Spinal cord (tissue), 9 donors: ENCODE measurements at regions not wholly inside any gene's neighbourhood (a gene's known extent, or its start where the extent isn't known, plus 50 kb on each side); places are given as distances from the start of the nearest gene placed in this dataset.

Source experiments
- DNase-seq, 6 donors: peaks; one replicate each; pipeline versions ENCODE4 v3.0.0 to v3.0.0-alpha.2; 2013 to 2015; ENCODE audit warnings: low spot score in 6 of 6, low read depth in 4 of 6
- H3K27ac ChIP-seq: one replicate; pipeline ENCODE4 v1.5.1; 2013; ENCODE audit warnings: low read depth, low read length, control low read depth
- H3K27me3 ChIP-seq: one replicate; pipeline ENCODE4 v1.6.1; 2013; ENCODE audit warnings: low read length; ENCODE audit not compliant: control insufficient read depth, insufficient read depth
- H3K36me3 ChIP-seq: one replicate; pipeline ENCODE4 v1.6.1; 2013; ENCODE audit warnings: low read length; ENCODE audit not compliant: control insufficient read depth, insufficient read depth
- H3K4me1 ChIP-seq: one replicate; pipeline ENCODE4 v1.6.1; 2013; ENCODE audit warnings: low read length; ENCODE audit not compliant: control insufficient read depth, insufficient read depth
- H3K4me3 ChIP-seq: one replicate; pipeline ENCODE4 v1.5.1; 2013; ENCODE audit warnings: low read depth, low read length, control low read depth
- H3K9me3 ChIP-seq: one replicate; pipeline ENCODE4 v1.6.1; 2013; ENCODE audit warnings: low read length; ENCODE audit not compliant: control insufficient read depth, insufficient read depth
- WGBS: methylation state at CpG from one replicate; pipeline ENCODE4 v1.1.5; 2013; ENCODE audit warnings: missing lambda C conversion rate; ENCODE audit not compliant: insufficient coverage; 5-methylcytosine and 5-hydroxymethylcytosine counted together
- donor health status: healthy.

GRCh38 chr10:47113907-47114500, 186.0 kb upstream of the GDF10 start:
- no peaks in the 10 kb centered on the region for H3K9me3 ChIP-seq
- no peak overlapping the region for H3K4me3 ChIP-seq
- DNase-seq, result no peak
- WGBS, result 86% methylated on average over 1 of the region's 4 CpGs
- no peaks in the 10 kb centered on the region for H3K4me1 ChIP-seq
- H3K36me3 ChIP-seq, result no peaks in the 10 kb centered on the region
- no peaks in the 10 kb centered on the region for H3K27me3 ChIP-seq
- no peak overlapping the region for H3K27ac ChIP-seq

GRCh38 chr10:47114680-47115186, 185.3 kb upstream of the GDF10 start:
- Histone ChIP-seq H3K4me1 (no peaks in the 10 kb centered on the region), H3K9me3 (no peaks in the 10 kb centered on the region), H3K27ac (no peak overlapping the region), H3K36me3 (no peaks in the 10 kb centered on the region), H3K27me3 (no peaks in the 10 kb centered on the region), H3K4me3 (no peak overlapping the region)
- 99% methylated on average over 6 of the region's 6 CpGs for WGBS
- no peak for DNase-seq

DNA sequence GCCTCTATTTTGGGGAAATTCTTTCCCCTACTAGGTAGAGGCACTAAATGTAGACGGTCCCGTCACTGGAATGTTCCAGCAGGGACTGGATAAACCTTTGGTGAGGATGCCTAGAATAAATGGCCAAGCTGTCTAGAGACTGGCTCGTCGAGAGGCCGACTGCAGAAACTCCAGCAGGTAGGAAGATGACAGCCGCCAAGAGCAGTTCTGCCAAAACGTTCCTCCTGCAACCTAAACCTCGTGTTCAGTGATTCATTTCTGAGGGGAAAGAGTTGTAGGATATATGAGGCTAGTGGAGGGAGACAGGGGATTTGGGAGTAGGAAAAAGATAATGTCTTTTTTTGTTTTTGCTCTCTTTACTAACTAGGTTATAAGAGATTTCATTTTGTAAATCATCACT, 184.7 kb upstream of the GDF10 start:
- Histone ChIP-seq H3K9me3 (no peaks in the 10 kb centered on the region), H3K36me3 (no peaks in the 10 kb centered on the region), H3K27me3 (no peaks in the 10 kb centered on the region), H3K4me1 (no peaks in the 10 kb centered on the region), H3K27ac (no peak overlapping the region), H3K4me3 (no peak overlapping the region)
- no peak for DNase-seq
- WGBS, result 85% methylated on average over 7 of the region's 8 CpGs

DNA sequence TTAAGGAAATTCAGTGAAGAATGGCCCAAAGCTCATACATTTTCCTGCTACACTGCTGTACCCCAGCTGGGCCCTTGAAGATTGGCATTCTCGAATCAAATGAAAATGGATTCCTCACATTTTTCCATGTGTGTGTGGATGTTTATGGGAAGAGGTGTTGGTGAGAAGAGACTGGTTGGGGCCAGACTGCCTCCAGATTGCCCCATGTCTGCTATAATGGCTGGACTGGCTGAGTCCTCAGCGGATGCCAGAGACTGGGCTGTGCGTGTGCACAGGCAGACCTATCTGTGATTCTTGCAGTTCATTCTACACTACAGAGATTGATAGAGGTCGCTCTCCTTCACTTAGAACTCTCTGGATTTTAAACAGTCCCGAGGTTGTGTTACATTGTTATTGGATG, 183.6 kb upstream of the GDF10 start:
- Histone ChIP-seq H3K4me1 (no peaks in the 10 kb centered on the region), H3K27me3 (no peaks in the 10 kb centered on the region), H3K27ac (no peak overlapping the region), H3K36me3 (no peaks in the 10 kb centered on the region), H3K9me3 (no peaks in the 10 kb centered on the region), H3K4me3 (no peak overlapping the region)
- no CpG with 5 or more reads among the region's 5 CpGs for WGBS
- DNase-seq, result no peak

- Histone ChIP-seq H3K27ac (no peak overlapping the region), H3K9me3 (no peaks in the 10 kb centered on the region), H3K36me3 (no peaks in the 10 kb centered on the region), H3K27me3 (no peaks in the 10 kb centered on the region), H3K4me3 (no peak overlapping the region), H3K4me1 (no peaks in the 10 kb centered on the region)
- no peak for DNase-seq
- WGBS, result 100% methylated on average over 3 of the region's 6 CpGs
These were observed 181.7 kb upstream of the GDF10 start for GRCh38 chr10:47118326-47118725.

DNA sequence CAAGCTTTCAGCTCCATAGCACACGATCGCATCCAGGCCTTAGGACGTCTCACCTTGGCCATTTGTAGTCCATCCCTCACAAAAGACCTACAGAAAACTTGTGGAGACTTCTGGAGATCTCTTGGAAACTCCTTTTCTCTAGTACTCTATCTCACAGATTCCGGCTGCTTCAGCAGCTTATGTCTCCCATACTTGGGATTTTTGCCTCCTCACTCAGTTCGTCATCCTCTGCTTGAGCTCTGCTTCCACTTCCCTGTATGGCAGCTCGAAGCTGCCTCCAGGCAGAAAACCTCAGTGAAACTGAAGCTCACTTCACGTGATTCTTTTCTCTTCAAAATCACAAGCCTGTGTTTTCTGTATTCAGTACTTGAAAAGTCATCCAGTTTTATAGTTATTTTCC, 178.7 kb upstream of the GDF10 start:
- H3K27me3 ChIP-seq, result no peaks in the 10 kb centered on the region
- 75% methylated on average over 7 of the region's 7 CpGs for WGBS
- no peak for DNase-seq
- no peak overlapping the region for H3K4me3 ChIP-seq
- no peaks in the 10 kb centered on the region for H3K36me3 ChIP-seq
- no peaks in the 10 kb centered on the region for H3K9me3 ChIP-seq
- H3K4me1 ChIP-seq, result no peaks in the 10 kb centered on the region
- no peak overlapping the region for H3K27ac ChIP-seq

DNA sequence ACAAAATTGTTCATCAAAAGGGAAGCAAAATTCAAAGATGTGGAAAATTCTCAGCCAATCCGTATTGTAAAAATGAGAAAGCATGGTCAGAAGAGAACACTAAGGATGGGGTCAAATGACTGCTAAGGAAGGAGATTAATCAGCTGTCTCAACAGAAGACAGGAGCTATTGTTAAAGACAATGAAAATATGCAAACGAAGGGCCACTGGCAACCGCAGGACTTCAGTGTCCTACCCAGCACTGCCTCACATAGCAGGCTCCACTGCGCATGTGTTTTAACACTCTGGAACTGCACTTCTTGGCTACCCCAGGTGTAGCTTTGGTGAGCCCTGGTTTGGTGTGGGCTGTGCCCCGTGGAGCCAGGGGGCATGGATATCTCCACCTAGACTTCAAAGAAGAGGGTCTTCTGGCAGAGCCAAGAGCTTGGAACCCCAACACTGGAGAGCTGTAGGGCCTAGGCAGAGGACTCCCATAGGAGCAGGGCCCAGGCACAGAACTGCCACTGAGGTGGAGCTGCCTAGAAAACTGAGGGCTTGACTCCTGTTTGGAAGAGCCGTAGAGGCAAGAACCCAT, 176.2 kb upstream of the GDF10 start:
- Histone ChIP-seq H3K4me3 (no peak overlapping the region), H3K36me3 (no peaks in the 10 kb centered on the region), H3K27me3 (no peaks in the 10 kb centered on the region), H3K27ac (no peak overlapping the region), H3K9me3 (no peaks in the 10 kb centered on the region), H3K4me1 (no peaks in the 10 kb centered on the region)
- WGBS, result 66% methylated on average over 6 of the region's 6 CpGs
- no peak for DNase-seq

GRCh38 chr10:47127188-47127785, 172.7 kb upstream of the GDF10 start:
- no peak for DNase-seq
- no peaks in the 10 kb centered on the region for H3K4me1 ChIP-seq
- WGBS, result 100% methylated on average over 1 of the region's 5 CpGs

GRCh38 chr10:47130491-47130890, 169.5 kb upstream of the GDF10 start:
- Histone ChIP-seq H3K4me3 (no peak overlapping the region), H3K36me3 (no peaks in the 10 kb centered on the region), H3K27ac (no peak overlapping the region), H3K9me3 (no peaks in the 10 kb centered on the region), H3K27me3 (no peaks in the 10 kb centered on the region), H3K4me1 (no peaks in the 10 kb centered on the region)
- no peak for DNase-seq

More at GRCh38 chr10:47127188-47127785, 172.7 kb upstream of the GDF10 start:
- no peaks in the 10 kb centered on the region for H3K36me3 ChIP-seq
- no peaks in the 10 kb centered on the region for H3K27me3 ChIP-seq
- H3K4me3 ChIP-seq, result no peak overlapping the region
- H3K27ac ChIP-seq, result no peak overlapping the region
- H3K9me3 ChIP-seq, result no peaks in the 10 kb centered on the region
